B cell (primary cell): ENCODE measurements at regions not wholly inside any gene's neighbourhood (a gene's known extent, or its start where the extent isn't known, plus 50 kb on each side); places are given as distances from the start of the nearest gene placed in this dataset.

ENCODE experiments used
- ATAC-seq: fragments of 200-7000 bp; cut with Tn5 transposase; one replicate; pipeline ENCODE4 v1.10.0; 2021; ENCODE audit warnings: low read depth, mild to moderate bottlenecking, moderate number of reproducible peaks, moderate library complexity
- CTCF ChIA-PET: fragments of 350-600 bp; sonication (Branson Sonifier 250); formaldehyde crosslinking; loops from one replicate; lab custom pipeline; 2021; ENCODE audit warnings: antibody characterized with exemption, inconsistent platforms; lab: Charles Lee
- POLR2A ChIA-PET: fragments of 350-600 bp; sonication (Branson Sonifier 250); formaldehyde crosslinking; loops from one replicate; lab custom pipeline; 2021; ENCODE audit warnings: antibody characterized with exemption; lab: Charles Lee
- DNase-seq: peaks from one replicate; pipeline ENCODE4 v3.0.0; 2013
- H2AFZ ChIP-seq: 2 replicates; pipeline ENCODE4 v1.6.1; 2012; ENCODE audit warnings: mild to moderate bottlenecking, low read depth, low read length; ENCODE audit not compliant: insufficient read depth, poor library complexity, severe bottlenecking
- H3K27ac ChIP-seq, 2 donors: 1 replicate in 1 of 2; 2 replicates in 1 of 2; pipeline ENCODE4 v1.5.1; 2012 to 2013; ENCODE audit warnings: low read length in 2 of 2, mild to moderate bottlenecking in 2 of 2, moderate library complexity in 1 of 2
- H3K27me3 ChIP-seq, 4 experiments: fragments of 200-600 bp in 1 of 4; sonication (generic) in 1 of 4; replicated peaks in 1 of 4; 1 replicate in 2 of 4; 2 replicates in 2 of 4; pipeline versions ENCODE4 v1.6.1 to v1.7.0; 2013 to 2016; ENCODE audit warnings: low read length in 3 of 4, mild to moderate bottlenecking in 2 of 4, mixed read lengths in 1 of 4, moderate library complexity in 1 of 4; ENCODE audit not compliant: insufficient read depth in 4 of 4, control insufficient read depth in 3 of 4; ENCODE audit errors: control extremely low read depth in 1 of 4
- H3K36me3 ChIP-seq, 2 experiments: replicated peaks in 1 of 2; 1 replicate in 1 of 2; 2 replicates in 1 of 2; pipeline versions ENCODE4 v1.6.1 to v1.7.1; 2013; ENCODE audit warnings: low read length in 1 of 2; ENCODE audit not compliant: insufficient read depth in 2 of 2, control insufficient read depth in 1 of 2; ENCODE audit errors: control extremely low read depth in 1 of 2, extremely low read depth in 1 of 2
- H3K4me1 ChIP-seq, 2 donors: fragments of 200-600 bp in 1 of 2; sonication (generic) in 1 of 2; 1 replicate in 1 of 2; 2 replicates in 1 of 2; pipeline versions ENCODE4 v1.5.1 to v1.6.1; 2013 to 2017; ENCODE audit warnings: low read length in 2 of 2; ENCODE audit not compliant: control insufficient read depth in 2 of 2, insufficient read depth in 2 of 2
- H3K4me2 ChIP-seq: replicated peaks from 2 replicates; pipeline ENCODE3; 2012; ENCODE audit warnings: mild to moderate bottlenecking, low read depth, low read length; ENCODE audit not compliant: poor library complexity, severe bottlenecking
- H3K4me3 ChIP-seq, 5 experiments: fragments of 200-600 bp in 1 of 5; sonication (generic) in 1 of 5; 1 replicate in 3 of 5; 2 replicates in 2 of 5; pipeline versions ENCODE4 v1.5.1 to v1.7.0; 2011 to 2016; ENCODE audit warnings: low read length in 4 of 5, mild to moderate bottlenecking in 4 of 5, low read depth in 2 of 5, control low read depth in 1 of 5, moderate library complexity in 1 of 5; ENCODE audit not compliant: insufficient read depth in 1 of 5; ENCODE audit errors: control extremely low read depth in 1 of 5, extremely low read depth in 1 of 5
- H3K79me2 ChIP-seq: fragments of 200-600 bp; sonication (generic); one replicate; pipeline ENCODE4 v1.6.0; 2016; ENCODE audit warnings: low read length; ENCODE audit not compliant: control insufficient read depth, insufficient read depth
- H3K9ac ChIP-seq: fragments of 200-600 bp; sonication (generic); 2 replicates; pipeline ENCODE4 v1.6.1; 2017; ENCODE audit warnings: mild to moderate bottlenecking, low read length, moderate library complexity
- H3K9me3 ChIP-seq, 3 donors: one replicate each; pipeline versions ENCODE4 v1.6.1 to v1.7.1; 2013; ENCODE audit warnings: low read length in 2 of 3; ENCODE audit not compliant: control insufficient read depth in 2 of 3, insufficient read depth in 1 of 3; ENCODE audit errors: control extremely low read depth in 1 of 3
- H4K20me1 ChIP-seq: 2 replicates; pipeline ENCODE4 v1.6.0; 2012; ENCODE audit warnings: mild to moderate bottlenecking, low read length; ENCODE audit not compliant: insufficient read depth, control insufficient read depth, poor library complexity, severe bottlenecking
- H3K27ac Mint-ChIP-seq: one replicate; pipeline ENCODE4 v1.8.0; 2021; ENCODE audit warnings: mixed read lengths
- H3K27me3 Mint-ChIP-seq: one replicate; pipeline ENCODE4 v1.8.0; 2021; ENCODE audit warnings: mixed read lengths
- H3K4me1 Mint-ChIP-seq: one replicate; pipeline ENCODE4 v1.8.0; 2021; ENCODE audit warnings: mixed read lengths
- H3K4me3 Mint-ChIP-seq: one replicate; pipeline ENCODE4 v1.8.0; 2021; ENCODE audit warnings: mixed read lengths
- H3K9me3 Mint-ChIP-seq: one replicate; pipeline ENCODE4 v1.8.0; 2022; ENCODE audit warnings: mixed read lengths; ENCODE audit not compliant: insufficient read depth
- CTCF ChIP-seq: fragments of 200-600 bp; IDR thresholded peaks from one replicate; pipeline ENCODE4 v1.8.0; 2022; ENCODE audit warnings: antibody characterized with exemption, mild to moderate bottlenecking
- EZH2 ChIP-seq: IDR thresholded peaks from 2 replicates; pipeline ENCODE4 v1.6.1; 2012; ENCODE audit warnings: borderline replicate concordance, low read depth, mild to moderate bottlenecking, moderate library complexity, low read length; ENCODE audit not compliant: insufficient read depth, poor library complexity, severe bottlenecking
- WGBS: methylation state at CpG from one replicate; pipeline ENCODE4 v1.1.5; 2013; ENCODE audit warnings: missing lambda C conversion rate; ENCODE audit not compliant: insufficient coverage; 5-methylcytosine and 5-hydroxymethylcytosine counted together
- intact Hi-C: fragments of 100-400 bp; cut with micrococcal nuclease; formaldehyde crosslinking; loops from one replicate; pipeline ENCODE4 v1.10.0; 2022

GRCh38 chr11:42778193-42778592 is 533.6 kb upstream of the API5 start:
- ChIA-PET CTCF (no interaction called here), POLR2A (no interaction called here)
- DNase-seq (no peak), ATAC-seq (no peak)
- Mint-ChIP-seq H3K4me1 (no peaks in the 10 kb centered on the region), H3K27ac (no peak overlapping the region), H3K4me3 (no peak overlapping the region), H3K27me3 (no peaks in the 10 kb centered on the region), H3K9me3 (no peaks in the 10 kb centered on the region)
- Histone ChIP-seq H3K4me1 (no peaks in the 10 kb centered on the region), H4K20me1 (no peaks in the 10 kb centered on the region), H3K27me3 (no peaks in the 10 kb centered on the region), H3K4me2 (no peak overlapping the region), H3K27ac (no peak overlapping the region), H3K36me3 (no peaks in the 10 kb centered on the region), H2AFZ (no peak overlapping the region), H3K79me2 (no peaks in the 10 kb centered on the region), H3K9ac (no peak overlapping the region), H3K9me3 (no peaks in the 10 kb centered on the region), H3K4me3 (no peak overlapping the region)
- TF ChIP-seq CTCF (no peak), EZH2 (no peak)
- WGBS, result no CpG with 5 or more reads among the region's 1 CpG
- intact Hi-C loops, result loop anchor here (10.0 kb wide), 1 partner anchor 1077 kb away; no protein-coding TSS in a partner anchor

GRCh38 chr11:42779555-42779954 is 532.2 kb upstream of the API5 start:
- H3K27me3 Mint-ChIP-seq, result no peaks in the 10 kb centered on the region
- Histone ChIP-seq H3K4me2 (no peak overlapping the region), H3K79me2 (no peaks in the 10 kb centered on the region), H4K20me1 (no peaks in the 10 kb centered on the region), H3K36me3 (no peaks in the 10 kb centered on the region), H2AFZ (no peak overlapping the region), H3K9me3 (no peaks in the 10 kb centered on the region), H3K9ac (no peak overlapping the region), H3K27me3 (no peaks in the 10 kb centered on the region), H3K4me1 (no peaks in the 10 kb centered on the region), H3K27ac (no peak overlapping the region), H3K4me3 (no peak overlapping the region)
- DNase-seq (no peak), ATAC-seq (no peak)
- intact Hi-C loops, result loop anchor here (10.0 kb wide), 1 partner anchor 1075 kb away; no protein-coding TSS in a partner anchor
- POLR2A ChIA-PET, result no interaction called here
- H3K4me1 Mint-ChIP-seq, result no peaks in the 10 kb centered on the region
- CTCF ChIA-PET, result no interaction called here
- H3K9me3 Mint-ChIP-seq, result no peaks in the 10 kb centered on the region
- 43% methylated on average over 1 of the region's 3 CpGs for WGBS
- no peak overlapping the region for H3K4me3 Mint-ChIP-seq
- H3K27ac Mint-ChIP-seq, result no peak overlapping the region
- no peak for TF ChIP-seq EZH2
- no peak for TF ChIP-seq CTCF
